DND-41 (cell line): ENCODE measurements at regions not wholly inside any gene's neighbourhood (a gene's known extent, or its start where the extent isn't known, plus 50 kb on each side); places are given as distances from the start of the nearest gene placed in this dataset.

ENCODE experiments used
- EZH2 ChIP-seq: IDR thresholded peaks from 3 replicates; pipeline ENCODE4 v1.6.1; 2012; ENCODE audit warnings: borderline replicate concordance, low read depth, mild to moderate bottlenecking, moderate library complexity, low read length, inconsistent platforms; ENCODE audit not compliant: severe bottlenecking
- TF ChIP-seq, protein P1 (sequence below): IDR thresholded peaks from 2 replicates; pipeline ENCODE4 v1.5.1; 2012; ENCODE audit warnings: borderline replicate concordance, low read length, moderate library complexity, mild to moderate bottlenecking; ENCODE audit not compliant: poor library complexity, severe bottlenecking; ENCODE audit errors: extremely low read depth

DNA sequence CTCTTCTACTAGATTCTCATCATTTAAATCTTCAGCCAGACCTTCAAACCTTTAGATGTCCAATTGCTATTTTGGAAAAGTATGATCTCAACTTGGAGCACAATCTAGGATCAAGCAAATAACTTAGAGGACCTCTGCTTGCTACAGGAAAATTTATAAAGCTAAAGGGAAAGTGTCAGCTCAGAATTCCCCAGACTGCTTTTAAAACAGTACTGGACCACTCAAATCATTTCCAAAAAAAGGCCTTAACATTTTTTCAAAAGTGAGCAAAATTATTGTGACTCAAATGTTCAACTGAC lies 169.8 kb downstream of the PARM1 start:
- no peak for TF ChIP-seq EZH2
- TF ChIP-seq, protein P1, sequence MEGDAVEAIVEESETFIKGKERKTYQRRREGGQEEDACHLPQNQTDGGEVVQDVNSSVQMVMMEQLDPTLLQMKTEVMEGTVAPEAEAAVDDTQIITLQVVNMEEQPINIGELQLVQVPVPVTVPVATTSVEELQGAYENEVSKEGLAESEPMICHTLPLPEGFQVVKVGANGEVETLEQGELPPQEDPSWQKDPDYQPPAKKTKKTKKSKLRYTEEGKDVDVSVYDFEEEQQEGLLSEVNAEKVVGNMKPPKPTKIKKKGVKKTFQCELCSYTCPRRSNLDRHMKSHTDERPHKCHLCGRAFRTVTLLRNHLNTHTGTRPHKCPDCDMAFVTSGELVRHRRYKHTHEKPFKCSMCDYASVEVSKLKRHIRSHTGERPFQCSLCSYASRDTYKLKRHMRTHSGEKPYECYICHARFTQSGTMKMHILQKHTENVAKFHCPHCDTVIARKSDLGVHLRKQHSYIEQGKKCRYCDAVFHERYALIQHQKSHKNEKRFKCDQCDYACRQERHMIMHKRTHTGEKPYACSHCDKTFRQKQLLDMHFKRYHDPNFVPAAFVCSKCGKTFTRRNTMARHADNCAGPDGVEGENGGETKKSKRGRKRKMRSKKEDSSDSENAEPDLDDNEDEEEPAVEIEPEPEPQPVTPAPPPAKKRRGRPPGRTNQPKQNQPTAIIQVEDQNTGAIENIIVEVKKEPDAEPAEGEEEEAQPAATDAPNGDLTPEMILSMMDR = no peak
